ENCODE measurements at regions not wholly inside any gene's neighbourhood (a gene's known extent, or its start where the extent isn't known, plus 50 kb on each side); places are given as distances from the start of the nearest gene placed in this dataset.

GRCh38 chr2:164044622-164045021 is 308.8 kb upstream of the FIGN start:
- H3K79me2 ChIP-seq (ENCODE audit: control insufficient read depth, insufficient read depth, low read length) = no peaks in the 10 kb centered on the region
- H3K36me3 ChIP-seq (ENCODE audit: control insufficient read depth in 2 of 2, extremely low read depth in 1 of 2, insufficient read depth in 2 of 2, low read length in 2 of 2) = no peaks in the 10 kb centered on the region
- TF ChIP-seq EZH2 (IDR thresholded peaks at IDR 0.05; ENCODE audit: low read length) (no peak), CTCF (optimal IDR thresholded peaks at IDR 0.05 in 1 of 3, IDR thresholded peaks at IDR 0.05 in 1 of 3, conservative IDR thresholded peaks at IDR 0.05 in 1 of 3; ENCODE audit: extremely low read depth in 1 of 3, insufficient read depth in 2 of 3, low read length in 3 of 3) (no peak)
- no peaks in the 10 kb centered on the region for H3K27me3 ChIP-seq (ENCODE audit: control insufficient read depth, extremely low read depth, insufficient read depth, low read length)
- H3K4me3 ChIP-seq (ENCODE audit: control insufficient read depth in 2 of 3, extremely low read depth in 1 of 3, insufficient read depth in 2 of 3, low read depth in 1 of 3, low read length in 3 of 3) = no peak overlapping the region
- dilution Hi-C loops (cut with MboI; ENCODE audit: extremely low pct_ligation_motif_present, low sequenced_read_pairs) = no loop called here
- H3K9ac ChIP-seq (ENCODE audit: control insufficient read depth, extremely low read depth, insufficient read depth, low read length) = no peak overlapping the region
- FAIRE-seq (no peak), DNase-seq (ENCODE audit: low read depth, low spot score) (no peak)
- no peak overlapping the region for H3K27ac ChIP-seq (ENCODE audit: control insufficient read depth, insufficient read depth, low read length)
- H3K4me1 ChIP-seq (ENCODE audit: control insufficient read depth, extremely low read depth, insufficient read depth, low read length) = no peaks in the 10 kb centered on the region
- no peak overlapping the region for H3K4me2 ChIP-seq (ENCODE audit: control insufficient read depth, extremely low read depth, insufficient read depth, low read depth, low read length)
- no peaks in the 10 kb centered on the region for H3K9me3 ChIP-seq (ENCODE audit: control insufficient read depth, low read depth, low read length)
- H4K20me1 ChIP-seq (ENCODE audit: control insufficient read depth, extremely low read depth, insufficient read depth, low read length) = no peaks in the 10 kb centered on the region
- no peak overlapping the region for H2AFZ ChIP-seq (ENCODE audit: control insufficient read depth, low read length)
- no peaks in the 10 kb centered on the region for H3K9me1 ChIP-seq (ENCODE audit: control insufficient read depth, extremely low read depth, insufficient read depth, low read length)

GRCh38 chr2:164039270-164039669 is 303.5 kb upstream of the FIGN start:
- Histone ChIP-seq H3K4me2 (ENCODE audit: control insufficient read depth, extremely low read depth, insufficient read depth, low read depth, low read length) (no peak overlapping the region), H3K9me1 (ENCODE audit: control insufficient read depth, extremely low read depth, insufficient read depth, low read length) (no peaks in the 10 kb centered on the region), H3K9me3 (ENCODE audit: control insufficient read depth, low read depth, low read length) (no peaks in the 10 kb centered on the region), H3K4me3 (ENCODE audit: control insufficient read depth in 2 of 3, extremely low read depth in 1 of 3, insufficient read depth in 2 of 3, low read depth in 1 of 3, low read length in 3 of 3) (no peak overlapping the region), H3K79me2 (ENCODE audit: control insufficient read depth, insufficient read depth, low read length) (no peaks in the 10 kb centered on the region), H4K20me1 (ENCODE audit: control insufficient read depth, extremely low read depth, insufficient read depth, low read length) (no peaks in the 10 kb centered on the region), H3K27ac (ENCODE audit: control insufficient read depth, insufficient read depth, low read length) (no peak overlapping the region), H3K27me3 (ENCODE audit: control insufficient read depth, extremely low read depth, insufficient read depth, low read length) (no peaks in the 10 kb centered on the region), H3K9ac (ENCODE audit: control insufficient read depth, extremely low read depth, insufficient read depth, low read length) (no peak overlapping the region), H3K4me1 (ENCODE audit: control insufficient read depth, extremely low read depth, insufficient read depth, low read length) (no peaks in the 10 kb centered on the region), H2AFZ (ENCODE audit: control insufficient read depth, low read length) (no peak overlapping the region), H3K36me3 (ENCODE audit: control insufficient read depth in 2 of 2, extremely low read depth in 1 of 2, insufficient read depth in 2 of 2, low read length in 2 of 2) (no peaks in the 10 kb centered on the region)
- DNase-seq (ENCODE audit: low read depth, low spot score) (no peak), FAIRE-seq (no peak)
- no peak for TF ChIP-seq EZH2 (IDR thresholded peaks at IDR 0.05; ENCODE audit: low read length)
- TF ChIP-seq CTCF (optimal IDR thresholded peaks at IDR 0.05 in 1 of 3, IDR thresholded peaks at IDR 0.05 in 1 of 3, conservative IDR thresholded peaks at IDR 0.05 in 1 of 3; ENCODE audit: extremely low read depth in 1 of 3, insufficient read depth in 2 of 3, low read length in 3 of 3) = no peak
- dilution Hi-C loops (cut with MboI; ENCODE audit: extremely low pct_ligation_motif_present, low sequenced_read_pairs) = no loop called here
